HUES6 (cell line): ENCODE measurements at regions not wholly inside any gene's neighbourhood (a gene's known extent, or its start where the extent isn't known, plus 50 kb on each side); places are given as distances from the start of the nearest gene placed in this dataset.

Experiments used
- H3K27ac ChIP-seq: 2 replicates; pipeline ENCODE4 v1.7.0; 2013; ENCODE audit warnings: low read depth, mild to moderate bottlenecking, low read length, inconsistent platforms
- H3K27me3 ChIP-seq: 2 replicates; pipeline ENCODE4 v1.6.1; 2013; ENCODE audit warnings: low read length; ENCODE audit not compliant: control insufficient read depth, insufficient read depth
- H3K36me3 ChIP-seq: 2 replicates; pipeline ENCODE4 v1.6.1; 2013; ENCODE audit warnings: low read length; ENCODE audit not compliant: control insufficient read depth, insufficient read depth
- H3K4me1 ChIP-seq: 2 replicates; pipeline ENCODE4 v1.6.1; 2013; ENCODE audit warnings: low read length; ENCODE audit not compliant: control insufficient read depth, insufficient read depth
- H3K4me3 ChIP-seq: 2 replicates; pipeline ENCODE4 v1.5.1; 2013; ENCODE audit warnings: low read depth, low read length
- H3K9ac ChIP-seq: one replicate; pipeline ENCODE4 v1.6.1; 2013; ENCODE audit warnings: mild to moderate bottlenecking, low read length
- H3K9me3 ChIP-seq: 2 replicates; pipeline ENCODE4 v1.6.1; 2013; ENCODE audit warnings: low read depth, low read length; ENCODE audit not compliant: control insufficient read depth, insufficient read depth

DNA sequence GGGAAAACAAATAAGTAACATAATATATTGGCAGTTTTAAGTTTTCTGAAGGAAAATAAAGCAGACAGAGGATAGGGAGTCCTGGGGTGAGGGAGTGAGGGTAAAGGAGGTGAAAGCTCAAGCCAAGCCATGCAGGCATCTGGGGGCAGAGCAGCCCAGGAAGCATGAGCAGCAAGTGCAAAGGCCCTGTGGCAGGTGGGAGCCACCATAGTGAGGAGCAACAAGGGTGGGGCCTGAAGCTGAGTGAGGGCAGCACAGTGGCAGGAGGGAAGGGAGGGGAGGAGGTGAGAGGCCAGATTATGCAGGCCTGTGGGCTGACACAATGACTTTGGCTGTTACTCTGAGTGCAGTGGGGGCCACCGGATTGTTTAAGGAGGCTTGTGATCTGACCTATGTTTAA, 138.8 kb upstream of the TNR start:
- Histone ChIP-seq H3K27ac (no peak overlapping the region), H3K9me3 (no peaks in the 10 kb centered on the region), H3K4me1 (peaks cover under 1% of the 10 kb centered on the region; the same call in 1 of the 2 replicates), H3K4me3 (no peak overlapping the region), H3K9ac (no peak overlapping the region), H3K27me3 (peaks cover 45% of the 10 kb centered on the region), H3K36me3 (no peaks in the 10 kb centered on the region)

DNA sequence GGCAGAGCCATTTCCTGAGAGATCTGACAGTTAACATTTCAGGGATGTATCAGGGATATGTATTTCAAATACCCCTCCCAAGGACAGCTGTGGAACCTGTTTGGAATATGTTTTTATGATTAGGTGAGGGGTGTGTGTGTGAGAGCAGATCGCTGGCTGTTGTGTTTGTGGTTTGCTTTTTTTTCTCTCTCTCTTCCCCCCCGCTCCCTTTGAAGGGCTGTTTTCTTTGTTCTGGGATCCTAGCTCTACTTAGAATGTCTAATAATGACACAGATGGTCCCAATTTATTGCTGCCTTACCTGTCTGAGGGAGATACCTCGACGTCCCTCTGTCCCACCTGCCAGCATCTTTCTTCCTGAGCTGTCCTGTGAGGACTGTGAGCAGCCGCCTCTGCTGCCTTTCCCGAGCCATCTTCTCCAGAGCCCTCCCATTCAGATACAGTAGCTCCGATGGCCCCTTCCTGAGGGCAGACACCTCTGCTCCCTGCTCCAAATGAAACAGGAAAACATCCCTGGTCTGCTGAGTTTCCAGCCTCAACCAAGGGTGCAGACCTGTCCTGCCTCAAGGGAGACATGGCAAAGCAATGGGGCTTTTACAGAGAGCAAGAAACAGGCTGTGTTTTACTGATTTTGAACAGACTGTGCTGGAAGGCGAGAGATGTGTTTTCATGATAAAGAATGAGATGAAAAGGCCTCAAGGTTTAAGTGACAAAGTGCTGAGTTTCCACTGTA, 138.0 kb upstream of the TNR start:
- Histone ChIP-seq H3K4me3 (no peak overlapping the region), H3K9ac (no peak overlapping the region), H3K27ac (no peak overlapping the region), H3K27me3 (peaks cover 37% of the 10 kb centered on the region), H3K9me3 (no peaks in the 10 kb centered on the region), H3K36me3 (no peaks in the 10 kb centered on the region), H3K4me1 (no peaks in the 10 kb centered on the region)

DNA sequence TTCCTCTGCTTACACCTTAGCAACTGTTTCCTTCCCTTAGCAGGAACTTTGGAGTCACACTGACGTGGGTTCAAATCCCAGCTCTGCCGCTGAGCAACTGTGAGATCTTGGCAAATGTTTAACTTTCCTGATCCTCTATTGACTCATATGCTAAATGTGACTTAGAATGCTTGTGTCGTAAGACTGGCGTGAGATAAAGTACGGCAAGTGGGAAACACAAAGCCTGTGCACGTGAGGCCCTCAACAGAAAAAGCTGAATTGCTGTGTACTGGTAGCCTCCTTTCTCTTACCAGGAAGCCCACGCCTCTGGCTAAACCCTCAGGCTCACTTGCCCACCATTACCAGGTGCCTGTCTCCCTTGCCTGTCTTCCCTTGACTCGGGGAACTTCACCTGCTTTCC, 135.4 kb upstream of the TNR start:
- no peaks in the 10 kb centered on the region for H3K4me1 ChIP-seq
- no peaks in the 10 kb centered on the region for H3K9me3 ChIP-seq
- H3K4me3 ChIP-seq: no peak overlapping the region
- no peak overlapping the region for H3K27ac ChIP-seq
- H3K36me3 ChIP-seq: no peaks in the 10 kb centered on the region
- peaks cover 15% of the 10 kb centered on the region; the same call in 1 of the 2 replicates for H3K27me3 ChIP-seq
- no peak overlapping the region for H3K9ac ChIP-seq

DNA sequence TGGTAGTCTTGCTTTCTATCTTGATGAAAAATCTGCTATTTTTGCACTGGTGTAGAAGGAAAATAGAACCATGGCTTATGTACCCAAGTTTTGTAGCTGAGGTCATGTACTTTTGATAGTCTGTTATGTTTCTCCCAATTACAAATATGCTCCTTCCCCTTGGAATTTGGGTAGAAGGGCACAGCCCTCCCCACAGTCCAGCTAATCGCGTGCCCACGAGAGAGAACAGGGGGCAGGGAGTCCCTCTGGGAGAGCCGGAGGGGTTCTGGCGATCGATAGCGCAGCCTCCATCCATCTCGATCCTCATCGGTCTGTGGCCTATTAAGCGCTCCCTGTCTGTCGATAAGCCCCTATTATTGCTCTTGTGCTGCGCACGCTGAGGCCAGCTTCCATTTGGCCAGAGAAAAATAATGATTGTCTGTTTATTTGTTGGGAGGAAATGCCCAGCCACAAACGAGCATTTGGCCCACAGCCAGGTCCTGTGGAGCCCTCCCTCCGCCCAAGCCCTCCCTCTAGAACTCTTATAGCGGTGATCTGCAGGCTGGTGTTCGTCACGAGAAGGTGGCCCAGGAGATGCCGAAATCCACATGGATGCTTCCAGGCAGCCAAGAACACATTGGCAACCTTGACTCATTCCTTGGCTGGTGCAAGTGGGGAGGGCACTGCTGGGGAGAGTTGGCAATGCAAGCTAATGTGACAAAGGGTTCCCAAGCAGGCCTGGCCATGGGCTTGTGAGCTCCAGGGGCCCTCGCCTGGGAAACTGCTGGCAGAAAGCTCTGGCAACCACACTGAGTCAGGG, 134.7 kb upstream of the TNR start:
- Histone ChIP-seq H3K27me3 (peaks cover 11% of the 10 kb centered on the region; the same call in 1 of the 2 replicates), H3K9me3 (no peaks in the 10 kb centered on the region), H3K27ac (no peak overlapping the region), H3K4me1 (no peaks in the 10 kb centered on the region; the same call in 1 of the 2 replicates), H3K9ac (no peak overlapping the region), H3K4me3 (no peak overlapping the region), H3K36me3 (no peaks in the 10 kb centered on the region)

DNA sequence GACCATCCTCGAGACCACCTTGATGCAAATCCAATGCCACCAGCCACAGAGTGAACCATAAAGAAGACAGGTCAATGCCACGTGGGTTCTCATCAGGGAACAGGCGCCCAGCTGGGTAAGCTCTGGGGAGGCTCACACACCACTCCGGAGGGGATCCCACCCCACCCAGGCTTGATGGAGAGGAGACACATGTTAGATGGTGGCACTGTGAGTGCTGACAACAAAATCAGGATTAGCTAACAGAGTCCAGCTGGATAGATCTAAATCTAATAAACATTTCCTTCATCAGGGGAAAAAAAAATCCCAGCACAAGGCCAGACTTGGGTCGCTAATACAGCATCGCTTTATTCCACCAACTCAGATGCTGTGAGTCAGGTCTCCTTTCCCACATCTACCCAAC, 132.2 kb upstream of the TNR start:
- Histone ChIP-seq H3K27me3 (peaks cover 12% of the 10 kb centered on the region; the same call in 1 of the 2 replicates), H3K4me3 (no peak overlapping the region), H3K27ac (no peak overlapping the region), H3K4me1 (no peaks in the 10 kb centered on the region; the same call in 1 of the 2 replicates), H3K36me3 (no peaks in the 10 kb centered on the region), H3K9ac (no peak overlapping the region), H3K9me3 (no peaks in the 10 kb centered on the region)

DNA sequence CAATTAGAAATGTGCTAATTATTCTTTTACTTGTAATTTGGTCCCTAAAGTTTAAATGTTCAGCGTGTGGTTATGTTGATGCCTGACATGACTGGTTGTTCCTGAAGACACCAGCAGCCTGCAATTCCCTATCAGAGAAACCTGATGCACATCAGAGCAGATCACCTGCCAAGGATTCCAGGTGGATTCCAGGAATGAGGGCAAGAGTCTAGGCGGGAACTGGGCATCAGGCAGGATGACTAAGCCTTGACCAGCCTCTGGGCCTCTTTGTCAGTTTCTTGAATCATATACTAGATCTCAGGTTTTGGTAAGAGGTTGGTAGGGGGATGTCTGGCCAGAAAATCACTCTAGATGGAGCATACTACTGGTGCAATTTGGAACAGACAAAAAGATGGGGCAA, 130.7 kb upstream of the TNR start:
- Histone ChIP-seq H3K9ac (no peak overlapping the region), H3K27me3 (0 out of 2 replicates have a peak, but pooled peaks cover 9% of the 10 kb centered on the region), H3K36me3 (no peaks in the 10 kb centered on the region), H3K27ac (no peak overlapping the region), H3K4me3 (no peak overlapping the region), H3K9me3 (no peaks in the 10 kb centered on the region), H3K4me1 (no peaks in the 10 kb centered on the region; the same call in 1 of the 2 replicates)

DNA sequence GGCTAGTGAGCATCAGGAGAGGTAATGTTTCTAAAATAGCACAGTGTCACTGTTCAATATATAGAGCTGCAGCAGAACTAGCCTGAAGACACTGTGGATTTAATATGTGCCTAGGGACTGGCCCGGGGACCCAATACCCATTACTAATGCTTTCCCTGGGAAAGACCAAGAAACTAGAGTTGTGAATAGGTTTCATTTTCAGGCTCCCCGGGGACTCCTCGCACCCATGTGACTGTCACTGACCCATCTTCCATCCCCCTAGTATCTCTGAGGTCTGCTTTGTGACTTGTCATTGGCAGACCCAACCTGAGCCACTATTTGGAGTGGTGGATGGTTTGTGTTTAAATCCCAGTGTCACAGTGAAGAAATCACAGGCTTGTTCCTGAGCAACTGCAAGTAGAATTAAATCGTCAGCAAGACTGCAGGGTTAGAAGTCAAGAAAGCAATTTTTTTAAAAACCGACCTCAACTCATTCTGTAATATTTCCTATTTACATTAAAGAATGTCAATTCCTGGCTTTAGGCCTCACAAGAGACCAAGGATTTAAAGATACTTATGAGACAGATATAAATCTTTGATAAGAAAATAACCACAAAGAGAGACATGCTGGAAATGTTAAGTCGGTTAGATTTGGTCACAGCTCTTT, 130.0 kb upstream of the TNR start:
- Histone ChIP-seq H3K4me1 (no peaks in the 10 kb centered on the region; the same call in 1 of the 2 replicates), H3K9me3 (no peaks in the 10 kb centered on the region), H3K36me3 (no peaks in the 10 kb centered on the region), H3K4me3 (no peak overlapping the region), H3K27ac (no peak overlapping the region), H3K9ac (no peak overlapping the region), H3K27me3 (0 out of 2 replicates have a peak, but pooled peaks cover 7% of the 10 kb centered on the region)

DNA sequence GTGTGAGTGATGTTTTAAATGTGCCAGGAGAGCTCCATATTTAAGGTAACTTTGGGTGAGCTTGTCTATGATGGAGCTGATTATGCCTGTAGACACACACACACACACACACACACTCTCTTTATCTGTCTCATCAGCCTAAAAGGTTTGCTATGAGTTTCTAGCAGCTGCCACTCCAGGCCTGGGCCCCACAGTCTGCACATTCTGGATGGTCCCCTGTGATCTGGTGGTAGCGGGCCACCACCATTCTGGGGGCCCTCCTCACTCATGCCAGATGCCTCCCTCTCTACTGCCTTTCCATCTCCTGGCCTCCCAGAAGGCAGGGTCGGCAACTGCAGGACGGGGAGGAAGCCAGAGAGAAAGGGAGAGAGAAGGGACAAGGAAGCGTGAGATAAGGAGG, 129.2 kb upstream of the TNR start:
- Histone ChIP-seq H3K27me3 (0 out of 2 replicates have a peak, but pooled peaks cover 6% of the 10 kb centered on the region), H3K27ac (no peak overlapping the region), H3K4me3 (no peak overlapping the region), H3K9ac (no peak overlapping the region), H3K36me3 (no peaks in the 10 kb centered on the region), H3K4me1 (no peaks in the 10 kb centered on the region; the same call in 1 of the 2 replicates), H3K9me3 (no peaks in the 10 kb centered on the region)

DNA sequence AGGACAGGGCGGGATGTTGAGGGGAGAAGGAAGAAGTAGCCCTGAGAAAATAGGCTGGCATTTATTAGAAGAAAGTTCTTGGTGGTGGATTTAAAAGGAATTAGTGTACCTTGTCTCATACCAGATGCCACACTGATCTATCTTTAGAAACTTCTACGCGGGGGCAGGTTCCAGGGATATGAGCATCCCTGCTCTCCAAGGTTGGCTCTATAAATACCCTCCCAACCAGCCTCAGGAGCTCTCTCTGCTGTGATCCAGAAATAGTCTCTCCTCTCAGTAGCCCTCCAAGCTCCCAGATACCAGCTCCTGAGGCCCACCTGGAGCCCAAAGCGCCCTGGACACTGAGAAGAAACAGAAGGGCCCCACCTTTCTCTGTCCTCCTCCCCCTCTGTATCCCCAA, 128.3 kb upstream of the TNR start:
- Histone ChIP-seq H3K4me1 (peaks cover 1% of the 10 kb centered on the region), H3K4me3 (no peak overlapping the region), H3K9me3 (no peaks in the 10 kb centered on the region), H3K27ac (no peak overlapping the region), H3K27me3 (0 out of 2 replicates have a peak, but pooled peaks cover 6% of the 10 kb centered on the region), H3K36me3 (no peaks in the 10 kb centered on the region), H3K9ac (no peak overlapping the region)

DNA sequence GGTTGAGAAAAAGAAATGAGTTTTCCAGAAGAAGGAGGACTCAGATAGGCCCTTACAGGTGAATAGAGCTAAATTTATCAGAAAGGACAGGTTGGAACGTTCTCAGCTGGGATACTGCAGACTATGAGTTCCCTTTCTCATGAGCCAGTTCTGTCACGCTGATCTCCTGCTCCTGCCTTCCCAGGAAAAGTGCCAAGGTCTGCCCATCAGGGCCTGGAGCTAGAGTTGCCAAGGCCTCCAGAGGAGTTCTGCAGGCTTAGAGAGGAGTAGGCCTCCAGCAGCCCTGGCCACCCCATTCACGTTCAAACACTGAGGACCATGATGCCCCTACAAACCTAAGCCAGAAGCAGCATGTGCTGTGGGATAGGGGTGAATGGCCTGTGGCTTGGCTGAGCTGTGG, 126.8 kb upstream of the TNR start:
- no peaks in the 10 kb centered on the region for H3K36me3 ChIP-seq
- H3K27ac ChIP-seq: no peak overlapping the region
- H3K27me3 ChIP-seq: 0 out of 2 replicates have a peak, but pooled peaks cover 6% of the 10 kb centered on the region
- peaks cover 16% of the 10 kb centered on the region for H3K4me1 ChIP-seq
- no peak overlapping the region for H3K9ac ChIP-seq
- no peak overlapping the region for H3K4me3 ChIP-seq
- no peaks in the 10 kb centered on the region for H3K9me3 ChIP-seq
